Ovary (tissue), 3 donors: ENCODE measurements at regions not wholly inside any gene's neighbourhood (a gene's known extent, or its start where the extent isn't known, plus 50 kb on each side); places are given as distances from the start of the nearest gene placed in this dataset.

Experiments
- EP300 ChIP-seq: sonication (generic); formaldehyde crosslinking; IDR thresholded peaks from one replicate; pipeline ENCODE4 v1.6.1; 2017; ENCODE audit warnings: antibody characterized with exemption
- POLR2A ChIP-seq: fragments of 450-650 bp; IDR thresholded peaks from one replicate; pipeline ENCODE4 v1.6.1; 2017; ENCODE audit warnings: antibody characterized with exemption, mild to moderate bottlenecking, moderate library complexity
- TF ChIP-seq, protein P1 (sequence below), 3 donors: fragments of 450-650 bp in 2 of 3; fragments of 200-600 bp in 1 of 3; IDR thresholded peaks; one replicate each; pipeline versions ENCODE4 v1.5.1 to v1.8.0; 2016 to 2022; ENCODE audit warnings: antibody characterized with exemption in 3 of 3, mild to moderate bottlenecking in 1 of 3
- donor health status: DM: no; HTN: no; CAD: no.

DNA sequence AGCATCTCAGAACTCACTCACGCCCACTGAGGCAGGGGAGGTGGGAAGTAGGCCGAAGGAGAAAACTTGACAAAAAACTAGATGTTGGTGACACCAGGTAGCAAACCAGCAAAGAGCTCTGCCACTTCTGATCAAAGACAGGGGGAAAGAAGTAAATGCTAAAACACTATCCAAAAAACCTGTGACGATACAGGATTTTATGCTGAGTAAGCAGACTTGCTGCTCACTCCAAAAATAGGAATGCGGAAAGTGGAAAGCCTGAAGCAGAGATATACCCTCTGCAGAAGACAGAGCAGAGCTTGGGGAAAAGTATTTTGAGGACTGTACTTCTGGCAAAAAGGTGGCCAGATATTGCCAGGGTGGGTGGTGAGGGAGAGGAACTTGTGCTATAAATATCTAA is 73.3 kb upstream of the YPEL5 start:
- TF ChIP-seq, protein P1, sequence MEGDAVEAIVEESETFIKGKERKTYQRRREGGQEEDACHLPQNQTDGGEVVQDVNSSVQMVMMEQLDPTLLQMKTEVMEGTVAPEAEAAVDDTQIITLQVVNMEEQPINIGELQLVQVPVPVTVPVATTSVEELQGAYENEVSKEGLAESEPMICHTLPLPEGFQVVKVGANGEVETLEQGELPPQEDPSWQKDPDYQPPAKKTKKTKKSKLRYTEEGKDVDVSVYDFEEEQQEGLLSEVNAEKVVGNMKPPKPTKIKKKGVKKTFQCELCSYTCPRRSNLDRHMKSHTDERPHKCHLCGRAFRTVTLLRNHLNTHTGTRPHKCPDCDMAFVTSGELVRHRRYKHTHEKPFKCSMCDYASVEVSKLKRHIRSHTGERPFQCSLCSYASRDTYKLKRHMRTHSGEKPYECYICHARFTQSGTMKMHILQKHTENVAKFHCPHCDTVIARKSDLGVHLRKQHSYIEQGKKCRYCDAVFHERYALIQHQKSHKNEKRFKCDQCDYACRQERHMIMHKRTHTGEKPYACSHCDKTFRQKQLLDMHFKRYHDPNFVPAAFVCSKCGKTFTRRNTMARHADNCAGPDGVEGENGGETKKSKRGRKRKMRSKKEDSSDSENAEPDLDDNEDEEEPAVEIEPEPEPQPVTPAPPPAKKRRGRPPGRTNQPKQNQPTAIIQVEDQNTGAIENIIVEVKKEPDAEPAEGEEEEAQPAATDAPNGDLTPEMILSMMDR (IDR thresholded peaks at IDR 0.05): no peak
- TF ChIP-seq POLR2A (no peak), EP300 (no peak)
